Hepatic stellate cell (primary cell): ENCODE measurements at regions not wholly inside any gene's neighbourhood (a gene's known extent, or its start where the extent isn't known, plus 50 kb on each side); places are given as distances from the start of the nearest gene placed in this dataset.
A peak's percentile ranks its signal among the peaks of the same experiment; 100 is the strongest.

Source experiments
- DNase-seq: peaks from one replicate; pipeline ENCODE4 v3.0.0; 2011; ENCODE audit warnings: low spot score

- DNase-seq, result no peak
These were observed 104.8 kb upstream of the UBL3 start for GRCh38 chr13:29955137-29955650.

GRCh38 chr13:29954082-29955028, 103.9 kb upstream of the UBL3 start:
- no peak for DNase-seq

GRCh38 chr13:29953542-29953941, 103.1 kb upstream of the UBL3 start:
- no peak for DNase-seq

GRCh38 chr13:29952245-29952644, 101.8 kb upstream of the UBL3 start:
- no peak for DNase-seq

GRCh38 chr13:29948791-29949190, 98.4 kb upstream of the UBL3 start:
- no peak for DNase-seq

GRCh38 chr13:29948244-29948643, 97.8 kb upstream of the UBL3 start:
- peak; percentile 46 for DNase-seq

GRCh38 chr13:29947839-29948238, 97.4 kb upstream of the UBL3 start:
- DNase-seq, result no peak

GRCh38 chr13:29946093-29946492, 95.7 kb upstream of the UBL3 start:
- DNase-seq, result no peak

- no peak for DNase-seq
These were observed 93.3 kb upstream of the UBL3 start for GRCh38 chr13:29943686-29944085.

GRCh38 chr13:29943273-29943672, 92.9 kb upstream of the UBL3 start:
- DNase-seq, result no peak

GRCh38 chr13:29940715-29941114, 90.3 kb upstream of the UBL3 start:
- DNase-seq, result no peak

GRCh38 chr13:29939158-29939557, 88.7 kb upstream of the UBL3 start:
- no peak for DNase-seq

- DNase-seq, result no peak
These were observed 87.4 kb upstream of the UBL3 start for GRCh38 chr13:29937841-29938240.

- no peak for DNase-seq
These were observed 87.0 kb upstream of the UBL3 start for GRCh38 chr13:29937379-29937778.

- no peak for DNase-seq
These were observed 86.5 kb upstream of the UBL3 start for GRCh38 chr13:29936956-29937355.

GRCh38 chr13:29936051-29936813, 85.8 kb upstream of the UBL3 start:
- DNase-seq, result no peak

- DNase-seq, result no peak
These were observed 85.0 kb upstream of the UBL3 start for GRCh38 chr13:29935309-29935981.

GRCh38 chr13:29934531-29935308, 84.3 kb upstream of the UBL3 start:
- DNase-seq, result no peak

GRCh38 chr13:29933401-29933800, 83.0 kb upstream of the UBL3 start:
- DNase-seq, result no peak

GRCh38 chr13:29931696-29932095, 81.3 kb upstream of the UBL3 start:
- no peak for DNase-seq

- no peak for DNase-seq
These were observed 78.8 kb upstream of the UBL3 start for GRCh38 chr13:29929062-29929847.
